ENCODE measurements at regions not wholly inside any gene's neighbourhood (a gene's known extent, or its start where the extent isn't known, plus 50 kb on each side); places are given as distances from the start of the nearest gene placed in this dataset.

GRCh38 chr6:96299525-96299924, 222.1 kb upstream of the UFL1 start:
- no peak for DNase-seq
- in situ Hi-C loops (cut with MboI; ENCODE audit: low pct_ligation_motif_present in 1 of 4, low pct_unique_long_range_greater_than_20kb in 1 of 4, low sequenced_read_pairs in 3 of 4): no loop called here
- no peak for TF ChIP-seq EP300 (IDR thresholded peaks at IDR 0.05; ENCODE audit: low read depth)
- no peak for TF ChIP-seq POLR2A (IDR thresholded peaks at IDR 0.05)
- Histone ChIP-seq H3K27me3 (no peaks in the 10 kb centered on the region), H3K4me1 (no peaks in the 10 kb centered on the region), H3K4me3 (no peak overlapping the region), H3K9me3 (no peaks in the 10 kb centered on the region), H3K27ac (no peak overlapping the region), H3K36me3 (no peaks in the 10 kb centered on the region)
- WGBS, 2 donors (ENCODE audit: low coverage in 1 of 2): 67 to 85% methylated on average over 1 of the region's 1 CpG
- intact Hi-C loops (cut with DNase I; ENCODE audit: low total_unique reads): no loop called here

DNA sequence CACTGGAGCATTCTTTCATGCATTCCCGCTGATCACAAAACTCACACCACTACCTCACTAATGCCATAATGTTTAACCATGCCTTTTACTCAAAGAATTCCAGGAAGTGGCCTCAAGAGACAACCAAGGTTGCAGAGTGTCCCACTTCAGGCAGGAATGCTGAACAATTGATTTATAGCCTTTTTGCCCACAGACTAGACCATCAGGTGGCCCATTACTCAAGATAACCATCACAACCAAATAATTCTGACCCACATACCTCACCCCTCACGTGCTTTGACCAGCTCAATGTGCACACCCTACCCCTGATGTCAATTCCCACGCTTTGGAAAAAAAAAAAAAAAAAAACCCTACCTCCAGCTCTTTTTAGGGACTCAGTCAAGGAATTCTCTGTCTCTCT, 220.6 kb upstream of the UFL1 start:
- TF ChIP-seq POLR2AphosphoS5 (IDR thresholded peaks at IDR 0.05) (no peak), POLR2A (IDR thresholded peaks at IDR 0.05) (no peak), EP300 (IDR thresholded peaks at IDR 0.05; ENCODE audit: low read depth) (no peak), CTCF (IDR thresholded peaks at IDR 0.05) (no peak)
- Histone ChIP-seq H3K27ac (no peak overlapping the region), H3K27me3 (no peaks in the 10 kb centered on the region), H3K4me1 (no peaks in the 10 kb centered on the region), H3K9me3 (no peaks in the 10 kb centered on the region), H3K36me3 (no peaks in the 10 kb centered on the region), H3K4me3 (no peak overlapping the region)
- WGBS, 2 donors (ENCODE audit: low coverage in 1 of 2): 63 to 67% methylated on average over 1 to 3 of the region's 3 CpGs
- in situ Hi-C loops (cut with MboI; ENCODE audit: low pct_ligation_motif_present in 1 of 4, low pct_unique_long_range_greater_than_20kb in 1 of 4, low sequenced_read_pairs in 3 of 4): no loop called here
- DNase-seq: no peak
- intact Hi-C loops (cut with DNase I; ENCODE audit: low total_unique reads): no loop called here

GRCh38 chr6:96301781-96302180, 219.8 kb upstream of the UFL1 start:
- DNase-seq: no peak
- 69 to 74% methylated on average over 2 of the region's 2 CpGs for WGBS, 2 donors (ENCODE audit: low coverage in 1 of 2)
- TF ChIP-seq EP300 (IDR thresholded peaks at IDR 0.05; ENCODE audit: low read depth) (no peak), POLR2AphosphoS5 (IDR thresholded peaks at IDR 0.05) (no peak), CTCF (IDR thresholded peaks at IDR 0.05) (no peak), POLR2A (IDR thresholded peaks at IDR 0.05) (no peak)
- Histone ChIP-seq H3K4me3 (no peak overlapping the region), H3K9me3 (no peaks in the 10 kb centered on the region), H3K36me3 (no peaks in the 10 kb centered on the region), H3K27me3 (no peaks in the 10 kb centered on the region), H3K27ac (no peak overlapping the region), H3K4me1 (no peaks in the 10 kb centered on the region)
- in situ Hi-C loops (cut with MboI; ENCODE audit: low pct_ligation_motif_present in 1 of 4, low pct_unique_long_range_greater_than_20kb in 1 of 4, low sequenced_read_pairs in 3 of 4): no loop called here
- intact Hi-C loops (cut with DNase I; ENCODE audit: low total_unique reads): no loop called here

DNA sequence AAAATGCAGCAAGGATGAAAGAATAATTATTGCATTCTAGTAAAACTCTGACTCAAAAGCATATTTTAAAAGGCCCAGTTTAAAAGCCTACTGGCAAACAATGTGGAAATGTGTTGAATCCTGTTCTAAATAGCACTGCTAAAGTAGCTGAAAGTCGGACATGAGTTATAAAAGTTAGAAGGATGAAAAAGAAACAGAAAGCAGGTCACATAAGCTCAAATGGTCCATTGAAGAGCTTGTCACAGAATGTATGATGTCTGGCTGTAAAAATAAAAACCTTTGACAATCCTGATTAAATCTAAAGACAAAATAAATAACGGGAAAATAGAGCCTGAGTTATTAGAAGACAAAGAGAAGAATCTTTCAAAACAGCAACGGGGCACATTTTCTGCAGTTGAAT, 218.6 kb upstream of the UFL1 start:
- in situ Hi-C loops (cut with MboI; ENCODE audit: low pct_ligation_motif_present in 1 of 4, low pct_unique_long_range_greater_than_20kb in 1 of 4, low sequenced_read_pairs in 3 of 4): no loop called here
- WGBS, 2 donors (ENCODE audit: low coverage in 1 of 2): 27 to 51% methylated on average over 3 of the region's 3 CpGs

More for the DNA sequence above, 218.6 kb upstream of the UFL1 start:
- DNase-seq: no peak
- Histone ChIP-seq H3K36me3 (no peaks in the 10 kb centered on the region), H3K27me3 (no peaks in the 10 kb centered on the region), H3K9me3 (no peaks in the 10 kb centered on the region), H3K4me1 (no peaks in the 10 kb centered on the region), H3K4me3 (no peak overlapping the region), H3K27ac (no peak overlapping the region)
- intact Hi-C loops (cut with DNase I; ENCODE audit: low total_unique reads): no loop called here
- no peak for TF ChIP-seq POLR2AphosphoS5 (IDR thresholded peaks at IDR 0.05)
- no peak for TF ChIP-seq CTCF (IDR thresholded peaks at IDR 0.05)
- TF ChIP-seq POLR2A (IDR thresholded peaks at IDR 0.05): no peak
- TF ChIP-seq EP300 (IDR thresholded peaks at IDR 0.05; ENCODE audit: low read depth): no peak
